NCI-H82 (cell line): ENCODE measurements at regions not wholly inside any gene's neighbourhood (a gene's known extent, or its start where the extent isn't known, plus 50 kb on each side); places are given as distances from the start of the nearest gene placed in this dataset.

Experiments
- DNase-seq: peaks from one replicate; lab custom pipeline; 2025; lab: John Stamatoyannopoulos, UW

- no peak for DNase-seq
These were observed 50.2 kb upstream of the SDK2 start for GRCh38 chr17:73694491-73694890.

- no peak for DNase-seq
These were observed 50.9 kb upstream of the SDK2 start for GRCh38 chr17:73695035-73695738.

DNA sequence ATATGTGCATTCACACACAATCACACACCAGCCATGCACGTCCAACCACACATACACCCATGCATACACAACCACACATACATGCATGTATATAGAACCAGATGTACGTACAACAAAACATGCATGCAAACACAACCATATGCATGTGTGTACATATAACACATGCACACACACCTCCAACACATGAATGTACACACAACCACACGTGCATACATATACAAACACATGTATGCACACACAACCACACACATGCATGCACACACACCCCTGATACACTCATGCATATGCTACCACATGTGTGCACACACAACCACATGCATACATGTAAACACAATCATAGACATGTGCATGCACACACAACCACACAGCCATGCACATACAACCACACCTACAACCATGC, 52.0 kb upstream of the SDK2 start:
- no peak for DNase-seq

- DNase-seq = peak; percentile 43
These were observed 53.6 kb upstream of the SDK2 start for GRCh38 chr17:73697872-73698271.

GRCh38 chr17:73698966-73699365, 54.7 kb upstream of the SDK2 start:
- no peak for DNase-seq

- DNase-seq = no peak
These were observed 57.5 kb upstream of the SDK2 start for GRCh38 chr17:73701701-73702100.

GRCh38 chr17:73703192-73703591, 58.9 kb upstream of the SDK2 start:
- no peak for DNase-seq

DNA sequence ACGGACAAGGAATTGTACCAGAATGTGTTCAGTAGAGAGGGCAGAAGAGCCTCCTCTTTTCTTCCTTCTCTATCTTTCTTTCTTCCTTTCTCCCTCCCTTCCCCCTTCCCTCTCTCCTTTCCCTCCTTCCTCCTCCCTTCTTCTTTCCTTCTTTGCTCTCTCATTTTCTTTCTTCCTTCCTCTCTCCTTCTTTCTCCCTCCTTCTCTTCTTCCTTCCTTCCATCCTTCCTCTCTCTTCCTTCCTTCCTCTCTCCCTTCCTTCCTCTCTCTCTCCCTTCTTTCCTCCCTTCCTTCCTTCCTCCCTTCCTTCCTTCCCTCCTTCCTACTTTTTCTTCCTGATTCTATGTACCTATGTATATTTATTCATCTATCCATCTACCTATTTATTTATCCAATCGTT, 59.7 kb upstream of the SDK2 start:
- no peak for DNase-seq

DNA sequence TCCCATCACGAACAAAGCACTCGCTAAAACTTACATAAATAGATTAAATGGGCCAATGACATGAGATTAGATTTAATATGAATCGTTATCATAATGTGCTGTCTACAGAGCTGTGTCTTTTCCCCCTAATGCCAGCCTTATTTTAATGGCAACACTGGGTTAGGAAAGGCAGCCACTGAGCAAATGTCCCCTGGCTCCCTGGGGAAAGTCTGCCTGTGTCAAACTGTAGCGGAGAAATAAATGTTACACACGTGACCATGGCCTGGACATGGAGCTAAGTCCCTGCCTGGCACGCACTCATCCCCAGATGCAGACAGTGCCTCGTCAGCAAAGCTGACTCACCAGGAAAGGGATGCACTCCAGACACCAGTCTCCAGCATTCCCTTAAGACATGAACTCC, 61.3 kb upstream of the SDK2 start:
- peak; percentile 25 for DNase-seq

DNA sequence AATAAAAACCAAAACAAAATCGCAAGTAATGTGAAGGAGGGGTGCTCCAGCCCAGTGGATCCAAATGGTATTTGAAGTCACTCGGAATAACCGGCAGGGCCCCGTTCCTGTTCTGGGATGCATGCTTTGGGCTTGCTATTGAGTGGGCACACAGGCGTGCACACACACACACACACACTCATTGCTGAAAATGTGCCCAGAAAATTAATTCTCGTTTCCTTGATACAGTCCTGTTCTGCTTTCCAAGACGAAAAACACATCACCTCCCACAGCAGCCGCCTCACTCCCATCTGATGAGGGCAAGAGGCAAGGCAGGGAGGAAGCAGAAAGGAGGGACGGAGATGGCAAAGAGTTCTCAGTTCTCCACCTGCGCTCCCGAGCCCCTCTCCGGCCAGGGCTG, 62.2 kb upstream of the SDK2 start:
- DNase-seq = no peak

DNA sequence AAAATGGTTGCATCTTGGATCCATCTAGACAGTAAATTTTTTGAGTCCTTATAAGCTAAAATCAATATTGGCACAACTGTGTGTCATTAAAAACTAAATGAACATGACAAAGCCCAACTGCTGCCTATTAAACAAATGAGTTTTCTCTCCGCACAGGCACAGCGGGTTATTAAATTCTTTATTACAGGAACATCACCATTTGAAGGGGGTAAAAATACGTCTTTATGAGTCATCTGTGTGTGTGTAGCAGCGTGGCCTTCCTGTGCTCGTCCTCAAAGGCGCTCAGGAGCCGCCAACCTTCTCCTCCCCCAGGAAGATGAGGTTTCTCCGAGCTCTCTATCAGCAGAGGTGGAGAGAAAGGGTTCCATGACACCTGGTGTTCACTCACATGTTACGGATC, 62.6 kb upstream of the SDK2 start:
- no peak for DNase-seq

DNA sequence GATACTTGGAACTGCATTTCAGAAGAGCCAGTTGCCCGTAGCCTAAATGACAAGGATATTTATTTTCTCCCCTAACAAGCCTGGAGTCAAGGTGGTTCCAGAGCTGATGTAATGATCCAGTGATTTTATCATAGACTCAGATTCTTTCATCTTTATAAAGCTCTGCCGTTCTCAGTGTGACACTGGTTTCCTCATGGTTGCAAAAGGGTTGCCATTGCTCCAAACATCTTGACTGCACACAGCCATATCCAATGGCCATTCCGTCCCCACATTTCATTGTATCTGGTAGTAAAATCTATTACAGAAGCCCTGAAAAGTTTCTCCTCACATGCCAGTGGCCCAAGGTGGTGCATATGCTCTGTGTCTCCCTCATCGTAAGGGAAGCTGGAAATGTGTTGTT, 63.1 kb upstream of the SDK2 start:
- no peak for DNase-seq

DNA sequence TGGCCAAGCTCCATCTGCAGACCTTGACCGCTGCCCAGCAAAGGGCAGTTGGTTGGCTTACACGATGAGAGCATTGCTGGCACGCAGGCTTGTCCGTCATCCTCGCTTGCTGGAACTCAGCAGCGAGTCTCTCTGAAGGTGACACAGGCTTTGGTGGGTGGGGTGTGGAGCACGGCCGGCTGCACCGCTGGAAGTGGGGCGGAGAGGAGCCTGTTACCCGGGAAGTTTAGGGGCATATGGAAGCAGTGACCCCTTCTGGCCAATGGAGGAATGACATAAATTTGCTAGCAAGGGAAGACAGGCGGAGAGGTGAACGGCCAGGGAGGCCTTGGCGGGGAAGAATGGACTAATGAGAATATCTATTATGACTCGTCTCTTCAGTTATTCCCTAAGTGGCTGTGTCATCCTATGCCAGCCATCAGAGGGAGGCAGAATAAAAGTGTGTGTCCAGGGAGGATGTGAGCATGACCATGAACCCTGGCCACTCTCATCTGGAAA, 65.9 kb upstream of the SDK2 start:
- peak; percentile 90 for DNase-seq

DNA sequence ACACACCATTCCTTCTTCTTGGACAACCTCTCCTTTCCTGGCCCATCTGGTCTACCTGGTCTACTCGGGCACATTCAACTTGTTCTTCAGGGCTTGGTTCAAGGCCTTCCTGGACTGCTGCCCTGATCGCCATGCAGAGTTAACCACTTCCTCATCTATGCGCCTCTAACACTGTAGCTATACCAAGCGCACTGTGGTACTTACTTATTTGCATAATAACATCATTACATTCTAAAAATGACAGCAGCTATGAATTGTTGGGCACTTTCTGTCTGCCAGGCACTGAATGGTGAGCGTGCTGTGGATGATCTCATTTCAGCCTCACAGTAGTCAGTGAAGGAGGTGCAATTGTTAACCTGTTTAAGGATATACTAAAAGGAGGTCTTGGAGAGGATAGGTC, 66.9 kb upstream of the SDK2 start:
- DNase-seq = no peak

- DNase-seq = no peak
These were observed 67.7 kb upstream of the SDK2 start for GRCh38 chr17:73711916-73712315.

- DNase-seq = peak; percentile 27
These were observed 68.9 kb upstream of the SDK2 start for GRCh38 chr17:73713136-73713535.

GRCh38 chr17:73715769-73716168, 71.5 kb upstream of the SDK2 start:
- no peak for DNase-seq

DNA sequence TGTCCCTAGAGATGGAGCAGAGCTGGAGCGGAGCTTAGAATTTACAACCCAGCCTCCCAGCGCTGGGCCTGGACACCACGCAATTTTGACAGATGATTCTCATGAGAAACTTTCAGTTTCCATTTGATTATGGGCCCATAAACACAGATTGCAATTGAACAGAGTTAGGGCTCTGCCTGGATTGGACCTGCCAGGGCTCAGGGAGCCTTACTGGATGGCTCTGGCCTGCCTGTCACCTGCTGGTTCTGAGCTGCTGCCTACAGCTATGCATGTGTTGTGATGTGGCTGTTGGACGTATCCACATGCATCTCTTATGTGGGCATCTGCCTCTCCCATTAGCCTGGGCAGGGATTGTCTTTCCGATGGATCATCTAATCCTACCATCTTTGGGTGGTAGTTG, 73.4 kb upstream of the SDK2 start:
- no peak for DNase-seq

DNA sequence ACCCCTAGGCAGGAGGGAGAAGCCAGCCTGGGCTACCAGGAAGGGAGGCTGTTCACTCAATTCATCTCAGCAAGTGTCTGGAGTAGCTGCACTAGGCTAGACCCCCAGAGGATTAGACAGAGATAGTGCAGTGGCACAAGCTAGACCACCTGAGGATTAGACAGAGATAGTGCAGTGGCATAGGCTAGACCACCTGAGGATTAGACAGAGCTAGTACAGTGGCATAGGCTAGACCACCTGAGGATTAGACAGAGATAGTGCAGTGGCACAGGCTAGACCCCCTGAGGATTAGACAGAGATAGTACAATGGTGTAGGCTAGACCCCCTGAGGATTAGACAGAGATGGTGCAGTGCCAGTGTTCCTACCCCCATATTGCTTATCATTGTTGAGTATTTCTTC, 74.1 kb upstream of the SDK2 start:
- DNase-seq = no peak

- DNase-seq = no peak
These were observed 74.7 kb upstream of the SDK2 start for GRCh38 chr17:73718912-73719311.

- DNase-seq = no peak
These were observed 75.4 kb upstream of the SDK2 start for GRCh38 chr17:73719588-73720071.

- DNase-seq = peak; percentile 59
These were observed 76.1 kb upstream of the SDK2 start for GRCh38 chr17:73720187-73720834.

DNA sequence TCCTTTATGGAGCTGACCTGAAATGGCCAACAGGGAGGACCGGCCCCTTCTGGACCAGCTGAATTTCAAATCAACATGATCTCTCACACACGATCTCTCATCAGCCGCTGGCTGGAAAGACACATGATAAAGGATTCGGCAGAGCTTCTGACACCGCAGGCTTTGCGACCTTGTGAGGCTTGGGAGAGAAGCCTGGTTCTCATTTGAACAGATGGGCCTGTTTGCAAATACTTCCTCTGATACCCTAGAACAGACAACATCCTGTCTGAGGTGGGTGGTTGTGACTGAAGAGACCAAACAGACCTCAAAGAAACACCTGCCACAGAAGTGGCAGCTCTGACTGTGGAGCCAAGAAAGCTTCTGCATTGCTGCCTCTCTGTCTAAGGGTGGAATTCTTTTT, 77.9 kb upstream of the SDK2 start:
- peak; percentile 73 for DNase-seq

DNA sequence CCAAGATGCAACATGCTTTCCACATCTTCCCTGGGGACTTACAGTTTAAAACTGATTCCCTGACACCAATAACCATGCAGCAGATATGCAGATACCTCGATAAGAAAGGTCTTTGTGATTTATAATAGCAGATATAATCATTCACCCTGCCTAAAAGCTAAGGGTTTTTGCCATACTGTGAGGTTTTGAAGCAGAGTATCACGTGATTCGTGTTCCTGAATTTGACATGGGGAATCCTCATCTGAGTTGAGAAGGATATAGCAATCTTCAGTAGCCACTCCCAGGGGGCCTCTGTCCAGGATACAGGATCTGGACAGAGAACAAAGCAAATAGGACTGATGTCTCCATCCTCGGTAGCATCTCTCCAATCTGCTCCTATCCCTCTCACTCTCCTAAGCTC, 79.1 kb upstream of the SDK2 start:
- DNase-seq = no peak
